ENCODE measurements at regions not wholly inside any gene's neighbourhood (a gene's known extent, or its start where the extent isn't known, plus 50 kb on each side); places are given as distances from the start of the nearest gene placed in this dataset.

DNA sequence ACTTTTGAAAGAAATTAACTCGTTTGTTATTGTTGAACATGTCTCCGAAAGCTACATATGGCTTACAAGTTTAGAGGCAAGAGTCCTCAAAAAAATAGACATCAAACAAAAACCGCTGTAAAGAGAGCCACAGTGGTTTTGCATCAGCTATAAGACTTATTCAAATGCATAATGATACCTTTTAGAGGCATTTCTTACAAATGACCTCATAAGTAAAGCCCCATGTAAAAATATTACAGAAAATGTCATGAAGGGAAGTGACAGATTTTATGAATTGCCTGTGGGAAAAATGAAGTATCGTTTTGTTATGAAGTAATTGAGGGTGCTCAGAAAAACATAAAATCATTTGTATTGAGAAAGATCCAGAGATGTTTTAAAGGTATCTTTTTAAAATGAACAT, 598.0 kb downstream of the NXPH1 start:
- Histone ChIP-seq H3K79me2 (ENCODE audit: insufficient read depth, low read length) (no peaks in the 10 kb centered on the region), H3K4me3 (replicated peaks in 1 of 2; ENCODE audit: low read depth in 1 of 2, low read length in 2 of 2) (no peak overlapping the region), H3K27ac (ENCODE audit: low read depth, low read length) (no peak overlapping the region), H3K4me2 (ENCODE audit: low read length) (no peak overlapping the region), H4K20me1 (ENCODE audit: insufficient read depth) (no peaks in the 10 kb centered on the region), H2AFZ (ENCODE audit: low read depth, low read length, poor library complexity, severe bottlenecking) (no peak overlapping the region), H3K9me3 (ENCODE audit: control insufficient read depth in 1 of 2, insufficient read depth in 1 of 2, low read depth in 1 of 2, low read length in 2 of 2) (peaks cover 4 to 8% of the 10 kb centered on the region in 2 experiments; a peak in 2 of 4 replicates), H3K27me3 (ENCODE audit: insufficient read depth, low read length) (no peaks in the 10 kb centered on the region), H3K9ac (ENCODE audit: low read length) (no peak overlapping the region), H3K9me2 (ENCODE audit: insufficient read depth) (no peaks in the 10 kb centered on the region), H3K4me1 (ENCODE audit: control insufficient read depth in 1 of 2, insufficient read depth in 2 of 2, low read length in 2 of 2) (no peaks in the 10 kb centered on the region), H3K36me3 (ENCODE audit: control insufficient read depth in 1 of 2, insufficient read depth in 2 of 2, low read length in 2 of 2) (no peaks in the 10 kb centered on the region)
- CTCF ChIA-PET: no interaction called here
- BruUV-seq (replicated peaks): no TSS peak
- RAD21 ChIA-PET (ENCODE audit: low non-redundant PET in 1 of 2, low total read pairs in 2 of 2, uncharacterized antibody in 2 of 2, unreplicated experiment in 2 of 2): no interaction called here
- no peak for TF ChIP-seq CBX3 (IDR thresholded peaks at IDR 0.05; ENCODE audit: low read depth)
- no peak for TF ChIP-seq ZFX (IDR thresholded peaks at IDR 0.05)
- no peak for TF ChIP-seq YY1 (IDR thresholded peaks at IDR 0.05; ENCODE audit: extremely low read depth, insufficient replicate concordance, low read depth, low read length)
- no peak for TF ChIP-seq SRF (IDR thresholded peaks at IDR 0.05; ENCODE audit: low read depth)
- TF ChIP-seq POLR2A (IDR thresholded peaks at IDR 0.05; ENCODE audit: borderline replicate concordance, extremely low read depth, insufficient read depth, insufficient read length): no peak
- TF ChIP-seq ATF3 (IDR thresholded peaks at IDR 0.05): no peak
- TF ChIP-seq EZH2phosphoT487 (IDR thresholded peaks at IDR 0.05; ENCODE audit: borderline replicate concordance): no peak
- TF ChIP-seq SP1 (IDR thresholded peaks at IDR 0.05; ENCODE audit: low read depth): no peak
- TF ChIP-seq EGR1 (IDR thresholded peaks at IDR 0.05; ENCODE audit: low read depth): no peak
- intact Hi-C loops (cut with micrococcal nuclease): no loop called here
- POLR2A ChIA-PET: no interaction called here
- DNase-seq (ENCODE audit: low read depth, low spot score) (no peak), ATAC-seq (no peak)

GRCh38 chr7:9036080-9036479, 602.7 kb downstream of the NXPH1 start:
- no peaks in the 10 kb centered on the region for H3K79me2 ChIP-seq (ENCODE audit: insufficient read depth, low read length)
- H3K4me2 ChIP-seq (ENCODE audit: low read length): no peak overlapping the region
- H3K4me1 ChIP-seq (ENCODE audit: control insufficient read depth in 1 of 2, insufficient read depth in 2 of 2, low read length in 2 of 2): no peaks in the 10 kb centered on the region
- H3K9me3 ChIP-seq (ENCODE audit: control insufficient read depth in 1 of 2, insufficient read depth in 1 of 2, low read depth in 1 of 2, low read length in 2 of 2): peaks cover 4 to 13% of the 10 kb centered on the region in 2 experiments; a peak in 2 of 4 replicates
- H3K27ac ChIP-seq (ENCODE audit: low read depth, low read length): no peak overlapping the region
- TF ChIP-seq CEBPB (IDR thresholded peaks at IDR 0.05; ENCODE audit: low read depth) (no peak), POLR2AphosphoS5 (IDR thresholded peaks at IDR 0.05; ENCODE audit: low read depth, low read length) (no peak), ELF1 (IDR thresholded peaks at IDR 0.05; ENCODE audit: borderline replicate concordance, low read depth) (no peak), TCF7L2 (IDR thresholded peaks at IDR 0.05; ENCODE audit: borderline replicate concordance, extremely low read depth, insufficient read depth, insufficient read length) (no peak), EZH2 (IDR thresholded peaks at IDR 0.05) (no peak), SP1 (IDR thresholded peaks at IDR 0.05; ENCODE audit: low read depth) (no peak), REST (IDR thresholded peaks at IDR 0.05; ENCODE audit: low read depth) (no peak), SIN3A (IDR thresholded peaks at IDR 0.05; ENCODE audit: low read depth) (no peak), YY1 (IDR thresholded peaks at IDR 0.05; ENCODE audit: extremely low read depth, insufficient replicate concordance, low read depth, low read length) (no peak), EZH2phosphoT487 (IDR thresholded peaks at IDR 0.05; ENCODE audit: borderline replicate concordance) (no peak), ATF3 (IDR thresholded peaks at IDR 0.05) (no peak), EGR1 (IDR thresholded peaks at IDR 0.05; ENCODE audit: low read depth) (no peak), SRF (IDR thresholded peaks at IDR 0.05; ENCODE audit: low read depth) (no peak), POLR2A (IDR thresholded peaks at IDR 0.05; ENCODE audit: borderline replicate concordance, extremely low read depth, insufficient read depth, insufficient read length) (no peak), RAD21 (IDR thresholded peaks at IDR 0.05; ENCODE audit: low read depth) (no peak)
- TF ChIP-seq, protein P1, sequence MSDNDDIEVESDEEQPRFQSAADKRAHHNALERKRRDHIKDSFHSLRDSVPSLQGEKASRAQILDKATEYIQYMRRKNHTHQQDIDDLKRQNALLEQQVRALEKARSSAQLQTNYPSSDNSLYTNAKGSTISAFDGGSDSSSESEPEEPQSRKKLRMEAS (IDR thresholded peaks at IDR 0.05): no peak
- CTCF ChIA-PET: no interaction called here
- no peaks in the 10 kb centered on the region for H3K9me2 ChIP-seq (ENCODE audit: insufficient read depth)
- no peaks in the 10 kb centered on the region for H3K27me3 ChIP-seq (ENCODE audit: insufficient read depth, low read length)
- H3K36me3 ChIP-seq (ENCODE audit: control insufficient read depth in 1 of 2, insufficient read depth in 2 of 2, low read length in 2 of 2): no peaks in the 10 kb centered on the region
- H3K9ac ChIP-seq (ENCODE audit: low read length): no peak overlapping the region
- no peaks in the 10 kb centered on the region for H4K20me1 ChIP-seq (ENCODE audit: insufficient read depth)
- no peak for ATAC-seq
- no peak overlapping the region for H3K4me3 ChIP-seq (replicated peaks in 1 of 2; ENCODE audit: low read depth in 1 of 2, low read length in 2 of 2)
- no peak for DNase-seq (ENCODE audit: low read depth, low spot score)
- RAD21 ChIA-PET (ENCODE audit: low non-redundant PET in 1 of 2, low total read pairs in 2 of 2, uncharacterized antibody in 2 of 2, unreplicated experiment in 2 of 2): no interaction called here
- POLR2A ChIA-PET: no interaction called here
- H2AFZ ChIP-seq (ENCODE audit: low read depth, low read length, poor library complexity, severe bottlenecking): no peak overlapping the region
- intact Hi-C loops (cut with micrococcal nuclease): no loop called here
- BruUV-seq (replicated peaks): no TSS peak
